Liver (tissue), 8 donors: ENCODE measurements at regions not wholly inside any gene's neighbourhood (a gene's known extent, or its start where the extent isn't known, plus 50 kb on each side); places are given as distances from the start of the nearest gene placed in this dataset.

Source experiments
- DNase-seq: peaks from one replicate; pipeline ENCODE4 v3.0.0-alpha.2; 2017; ENCODE audit warnings: low spot score
- H3K27ac ChIP-seq, 2 donors: one replicate each; pipeline ENCODE4 v1.7.0; 2013; ENCODE audit warnings: inconsistent platforms in 2 of 2, low read length in 2 of 2, control low read depth in 1 of 2, low read depth in 1 of 2, mild to moderate bottlenecking in 1 of 2
- H3K27me3 ChIP-seq, 4 donors: one replicate each; pipeline versions ENCODE4 v1.6.1 to v1.7.0; 2013; ENCODE audit warnings: low read length in 3 of 4, inconsistent platforms in 1 of 4, mild to moderate bottlenecking in 1 of 4, moderate library complexity in 1 of 4; ENCODE audit not compliant: control insufficient read depth in 4 of 4, insufficient read depth in 4 of 4
- H3K36me3 ChIP-seq, 4 donors: one replicate each; pipeline versions ENCODE4 v1.6.1 to v1.7.0; 2013; ENCODE audit warnings: low read length in 3 of 4, mild to moderate bottlenecking in 3 of 4, low read depth in 1 of 4, moderate library complexity in 1 of 4; ENCODE audit not compliant: control insufficient read depth in 4 of 4, insufficient read depth in 3 of 4
- H3K4me1 ChIP-seq, 4 donors: one replicate each; pipeline versions ENCODE4 v1.6.1 to v1.7.0; 2013; ENCODE audit warnings: low read length in 3 of 4, mild to moderate bottlenecking in 3 of 4, moderate library complexity in 1 of 4; ENCODE audit not compliant: control insufficient read depth in 4 of 4, insufficient read depth in 4 of 4
- H3K4me3 ChIP-seq, 3 donors: one replicate each; pipeline versions ENCODE4 v1.6.1 to v1.7.0; 2013; ENCODE audit warnings: low read length in 3 of 3, control low read depth in 1 of 3, low read depth in 1 of 3, mild to moderate bottlenecking in 1 of 3
- H3K9ac ChIP-seq, 2 donors: one replicate each; pipeline ENCODE4 v1.7.0; 2013; ENCODE audit warnings: low read length in 2 of 2, mild to moderate bottlenecking in 2 of 2, moderate library complexity in 2 of 2, control low read depth in 1 of 2, low read depth in 1 of 2
- H3K9me3 ChIP-seq, 4 donors: one replicate each; pipeline versions ENCODE4 v1.6.1 to v1.7.0; 2013; ENCODE audit warnings: low read length in 3 of 4; ENCODE audit not compliant: control insufficient read depth in 4 of 4
- EGR1 ChIP-seq, 2 donors: IDR thresholded peaks; 2 replicates each; pipeline ENCODE4 v1.6.1; 2016 to 2018; ENCODE audit warnings: antibody characterized with exemption in 2 of 2, low read depth in 2 of 2
- FOXA1 ChIP-seq: IDR thresholded peaks from 2 replicates; pipeline ENCODE4 v1.6.1; 2016; ENCODE audit warnings: antibody characterized with exemption
- FOXA2 ChIP-seq: IDR thresholded peaks from 2 replicates; pipeline ENCODE4 v1.6.1; 2016; ENCODE audit warnings: antibody characterized with exemption
- GABPA ChIP-seq, 2 donors: IDR thresholded peaks in 1 of 2; conservative IDR thresholded peaks in 1 of 2; 2 replicates each; pipeline ENCODE4 v1.6.1; 2016; ENCODE audit warnings: antibody characterized with exemption in 2 of 2, mild to moderate bottlenecking in 1 of 2, moderate library complexity in 1 of 2
- HNF4A ChIP-seq, 2 donors: conservative IDR thresholded peaks; 2 replicates each; pipeline ENCODE4 v1.6.1; 2016; ENCODE audit warnings: antibody characterized with exemption in 2 of 2, mild to moderate bottlenecking in 2 of 2
- HNF4G ChIP-seq: IDR thresholded peaks from 2 replicates; pipeline ENCODE4 v1.6.1; 2016; ENCODE audit warnings: antibody characterized with exemption
- JUND ChIP-seq, 2 donors: IDR thresholded peaks; 2 replicates each; pipeline ENCODE4 v1.6.1; 2016; ENCODE audit warnings: antibody characterized with exemption in 2 of 2
- NR2F2 ChIP-seq: IDR thresholded peaks from 2 replicates; pipeline ENCODE4 v1.6.1; 2016; ENCODE audit warnings: antibody characterized with exemption
- RAD21 ChIP-seq, 2 donors: IDR thresholded peaks; 2 replicates each; pipeline ENCODE4 v1.6.1; 2016; ENCODE audit warnings: antibody characterized with exemption in 2 of 2, mild to moderate bottlenecking in 2 of 2
- RXRA ChIP-seq, 2 donors: IDR thresholded peaks; 2 replicates each; pipeline ENCODE4 v1.6.1; 2017 to 2018; ENCODE audit warnings: antibody characterized with exemption in 2 of 2, mild to moderate bottlenecking in 1 of 2
- SP1 ChIP-seq: IDR thresholded peaks from 2 replicates; pipeline ENCODE4 v1.6.1; 2018; ENCODE audit warnings: antibody characterized with exemption, mild to moderate bottlenecking
- TAF1 ChIP-seq: conservative IDR thresholded peaks from 2 replicates; pipeline ENCODE4 v1.6.1; 2016; ENCODE audit warnings: antibody characterized with exemption, mild to moderate bottlenecking
- YY1 ChIP-seq: IDR thresholded peaks from 2 replicates; pipeline ENCODE4 v1.6.1; 2016; ENCODE audit warnings: antibody characterized with exemption, mild to moderate bottlenecking
- WGBS: extraction: QIAGEN DNeasy Blood & Tissue Kit; methylation state at CpG from one replicate; pipeline ENCODE4 v1.1.7; 2013; 5-methylcytosine and 5-hydroxymethylcytosine counted together
- TF ChIP-seq, protein P1 (sequence below): IDR thresholded peaks from 2 replicates; pipeline ENCODE4 v1.6.1; 2016; ENCODE audit warnings: antibody characterized with exemption
- TF ChIP-seq, protein P2 (sequence below): fragments of 150-350 bp; IDR thresholded peaks from 2 replicates; pipeline ENCODE4 v1.5.1; 2017; ENCODE audit warnings: improper control_type of control experiment, low read depth, low read length; ENCODE audit not compliant: missing input control
- TF ChIP-seq, protein P3 (sequence below): IDR thresholded peaks from 2 replicates; pipeline ENCODE4 v1.6.1; 2016; ENCODE audit warnings: antibody characterized with exemption
- TF ChIP-seq, protein P4 (sequence below): IDR thresholded peaks from 2 replicates; pipeline ENCODE4 v1.6.1; 2016; ENCODE audit warnings: antibody characterized with exemption, mild to moderate bottlenecking
- TF ChIP-seq, protein P5 (sequence below): IDR thresholded peaks from 2 replicates; pipeline ENCODE4 v1.6.1; 2016; ENCODE audit warnings: antibody characterized with exemption
- donor health status: healthy.
- donor health status: healthy.
- donor health status: healthy.
- donor health status: healthy.
- donor health status: healthy.

DNA sequence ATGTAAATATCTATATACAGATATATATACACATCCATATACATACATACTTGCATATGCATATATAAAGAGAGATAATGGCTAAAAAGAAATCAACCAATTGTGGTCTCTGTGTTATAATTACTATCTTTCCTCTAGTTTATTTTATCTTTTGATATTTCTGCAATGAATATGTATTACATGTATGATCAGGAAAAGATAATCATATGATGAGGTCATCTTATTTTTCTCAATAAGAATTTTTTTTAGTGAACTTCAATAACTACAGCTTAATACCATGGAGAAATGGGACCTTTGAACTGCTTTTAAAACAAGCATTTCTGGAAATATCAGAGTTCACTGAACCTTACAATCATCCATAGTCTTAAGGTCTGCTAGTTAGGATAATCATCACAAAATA lies 158.0 kb downstream of the HNRNPD start (continued):
- TF ChIP-seq FOXA2 (no peak), EGR1 (IDR thresholded peaks at IDR 0.05; ENCODE audit: low read depth in 2 of 2) (no peak)

DNA sequence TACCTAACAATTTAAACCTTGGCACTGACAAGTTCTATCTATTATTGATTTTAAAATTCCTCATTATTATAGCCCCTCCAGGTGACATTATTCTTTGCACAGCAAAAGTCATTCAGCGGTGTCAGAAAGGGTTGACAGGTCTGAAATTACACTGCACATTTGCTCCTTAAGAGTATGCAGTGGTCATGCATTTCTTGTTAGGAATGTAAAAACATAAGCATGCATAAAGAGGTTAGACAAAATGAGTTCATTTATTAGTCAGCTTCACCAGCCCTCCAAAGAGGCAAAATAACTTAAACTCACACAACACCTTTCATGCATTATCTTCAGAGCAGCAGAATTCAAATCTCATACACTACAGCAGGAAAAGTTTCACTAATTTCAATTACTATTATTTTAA lies 158.8 kb downstream of the HNRNPD start:
- Histone ChIP-seq H3K27ac (no peak overlapping the region), H3K9me3 (no peaks in the 10 kb centered on the region), H3K27me3 (no peaks in the 10 kb centered on the region), H3K4me1 (no peaks in the 10 kb centered on the region), H3K4me3 (no peak overlapping the region), H3K9ac (no peak overlapping the region), H3K36me3 (no peaks in the 10 kb centered on the region)
- DNase-seq, result no peak
- 99% methylated on average over 1 of the region's 1 CpG for WGBS
- TF ChIP-seq TAF1, result no peak
- no peak for TF ChIP-seq HNF4A (conservative IDR thresholded peaks at IDR 0.05)
- TF ChIP-seq, protein P1, sequence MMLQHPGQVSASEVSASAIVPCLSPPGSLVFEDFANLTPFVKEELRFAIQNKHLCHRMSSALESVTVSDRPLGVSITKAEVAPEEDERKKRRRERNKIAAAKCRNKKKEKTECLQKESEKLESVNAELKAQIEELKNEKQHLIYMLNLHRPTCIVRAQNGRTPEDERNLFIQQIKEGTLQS, result no peak
- no peak for TF ChIP-seq JUND (IDR thresholded peaks at IDR 0.05)
- TF ChIP-seq, protein P2, sequence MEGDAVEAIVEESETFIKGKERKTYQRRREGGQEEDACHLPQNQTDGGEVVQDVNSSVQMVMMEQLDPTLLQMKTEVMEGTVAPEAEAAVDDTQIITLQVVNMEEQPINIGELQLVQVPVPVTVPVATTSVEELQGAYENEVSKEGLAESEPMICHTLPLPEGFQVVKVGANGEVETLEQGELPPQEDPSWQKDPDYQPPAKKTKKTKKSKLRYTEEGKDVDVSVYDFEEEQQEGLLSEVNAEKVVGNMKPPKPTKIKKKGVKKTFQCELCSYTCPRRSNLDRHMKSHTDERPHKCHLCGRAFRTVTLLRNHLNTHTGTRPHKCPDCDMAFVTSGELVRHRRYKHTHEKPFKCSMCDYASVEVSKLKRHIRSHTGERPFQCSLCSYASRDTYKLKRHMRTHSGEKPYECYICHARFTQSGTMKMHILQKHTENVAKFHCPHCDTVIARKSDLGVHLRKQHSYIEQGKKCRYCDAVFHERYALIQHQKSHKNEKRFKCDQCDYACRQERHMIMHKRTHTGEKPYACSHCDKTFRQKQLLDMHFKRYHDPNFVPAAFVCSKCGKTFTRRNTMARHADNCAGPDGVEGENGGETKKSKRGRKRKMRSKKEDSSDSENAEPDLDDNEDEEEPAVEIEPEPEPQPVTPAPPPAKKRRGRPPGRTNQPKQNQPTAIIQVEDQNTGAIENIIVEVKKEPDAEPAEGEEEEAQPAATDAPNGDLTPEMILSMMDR, result no peak
- no peak for TF ChIP-seq RAD21 (IDR thresholded peaks at IDR 0.05)
- TF ChIP-seq EGR1 (IDR thresholded peaks at IDR 0.05; ENCODE audit: low read depth in 2 of 2), result no peak
- TF ChIP-seq RXRA (IDR thresholded peaks at IDR 0.05), result no peak
- no peak for TF ChIP-seq FOXA2
- no peak for TF ChIP-seq HNF4G
- TF ChIP-seq, protein P3, sequence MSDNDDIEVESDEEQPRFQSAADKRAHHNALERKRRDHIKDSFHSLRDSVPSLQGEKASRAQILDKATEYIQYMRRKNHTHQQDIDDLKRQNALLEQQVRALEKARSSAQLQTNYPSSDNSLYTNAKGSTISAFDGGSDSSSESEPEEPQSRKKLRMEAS, result no peak
- no peak for TF ChIP-seq SP1
- TF ChIP-seq, protein P4, sequence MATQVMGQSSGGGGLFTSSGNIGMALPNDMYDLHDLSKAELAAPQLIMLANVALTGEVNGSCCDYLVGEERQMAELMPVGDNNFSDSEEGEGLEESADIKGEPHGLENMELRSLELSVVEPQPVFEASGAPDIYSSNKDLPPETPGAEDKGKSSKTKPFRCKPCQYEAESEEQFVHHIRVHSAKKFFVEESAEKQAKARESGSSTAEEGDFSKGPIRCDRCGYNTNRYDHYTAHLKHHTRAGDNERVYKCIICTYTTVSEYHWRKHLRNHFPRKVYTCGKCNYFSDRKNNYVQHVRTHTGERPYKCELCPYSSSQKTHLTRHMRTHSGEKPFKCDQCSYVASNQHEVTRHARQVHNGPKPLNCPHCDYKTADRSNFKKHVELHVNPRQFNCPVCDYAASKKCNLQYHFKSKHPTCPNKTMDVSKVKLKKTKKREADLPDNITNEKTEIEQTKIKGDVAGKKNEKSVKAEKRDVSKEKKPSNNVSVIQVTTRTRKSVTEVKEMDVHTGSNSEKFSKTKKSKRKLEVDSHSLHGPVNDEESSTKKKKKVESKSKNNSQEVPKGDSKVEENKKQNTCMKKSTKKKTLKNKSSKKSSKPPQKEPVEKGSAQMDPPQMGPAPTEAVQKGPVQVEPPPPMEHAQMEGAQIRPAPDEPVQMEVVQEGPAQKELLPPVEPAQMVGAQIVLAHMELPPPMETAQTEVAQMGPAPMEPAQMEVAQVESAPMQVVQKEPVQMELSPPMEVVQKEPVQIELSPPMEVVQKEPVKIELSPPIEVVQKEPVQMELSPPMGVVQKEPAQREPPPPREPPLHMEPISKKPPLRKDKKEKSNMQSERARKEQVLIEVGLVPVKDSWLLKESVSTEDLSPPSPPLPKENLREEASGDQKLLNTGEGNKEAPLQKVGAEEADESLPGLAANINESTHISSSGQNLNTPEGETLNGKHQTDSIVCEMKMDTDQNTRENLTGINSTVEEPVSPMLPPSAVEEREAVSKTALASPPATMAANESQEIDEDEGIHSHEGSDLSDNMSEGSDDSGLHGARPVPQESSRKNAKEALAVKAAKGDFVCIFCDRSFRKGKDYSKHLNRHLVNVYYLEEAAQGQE, result no peak
- no peak for TF ChIP-seq NR2F2
- no peak for TF ChIP-seq FOXA1
- TF ChIP-seq, protein P5, sequence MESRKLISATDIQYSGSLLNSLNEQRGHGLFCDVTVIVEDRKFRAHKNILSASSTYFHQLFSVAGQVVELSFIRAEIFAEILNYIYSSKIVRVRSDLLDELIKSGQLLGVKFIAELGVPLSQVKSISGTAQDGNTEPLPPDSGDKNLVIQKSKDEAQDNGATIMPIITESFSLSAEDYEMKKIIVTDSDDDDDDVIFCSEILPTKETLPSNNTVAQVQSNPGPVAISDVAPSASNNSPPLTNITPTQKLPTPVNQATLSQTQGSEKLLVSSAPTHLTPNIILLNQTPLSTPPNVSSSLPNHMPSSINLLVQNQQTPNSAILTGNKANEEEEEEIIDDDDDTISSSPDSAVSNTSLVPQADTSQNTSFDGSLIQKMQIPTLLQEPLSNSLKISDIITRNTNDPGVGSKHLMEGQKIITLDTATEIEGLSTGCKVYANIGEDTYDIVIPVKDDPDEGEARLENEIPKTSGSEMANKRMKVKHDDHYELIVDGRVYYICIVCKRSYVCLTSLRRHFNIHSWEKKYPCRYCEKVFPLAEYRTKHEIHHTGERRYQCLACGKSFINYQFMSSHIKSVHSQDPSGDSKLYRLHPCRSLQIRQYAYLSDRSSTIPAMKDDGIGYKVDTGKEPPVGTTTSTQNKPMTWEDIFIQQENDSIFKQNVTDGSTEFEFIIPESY, result no peak
- no peak for TF ChIP-seq GABPA (IDR thresholded peaks at IDR 0.05 in 1 of 2, conservative IDR thresholded peaks at IDR 0.05 in 1 of 2)
- TF ChIP-seq YY1, result no peak
